NCI-H345 treated with DMSO at 0.1 percent for 48 hours (cell line): ENCODE measurements at regions not wholly inside any gene's neighbourhood (a gene's known extent, or its start where the extent isn't known, plus 50 kb on each side); places are given as distances from the start of the nearest gene placed in this dataset.

Source experiments
- DNase-seq: peaks from one replicate; lab custom pipeline; 2025; ENCODE audit not compliant: unreplicated experiment; lab: John Stamatoyannopoulos, UW

- no peak for DNase-seq
Measured at GRCh38 chr1:168391851-168392681, 111.4 kb downstream of the TBX19 start.

DNA sequence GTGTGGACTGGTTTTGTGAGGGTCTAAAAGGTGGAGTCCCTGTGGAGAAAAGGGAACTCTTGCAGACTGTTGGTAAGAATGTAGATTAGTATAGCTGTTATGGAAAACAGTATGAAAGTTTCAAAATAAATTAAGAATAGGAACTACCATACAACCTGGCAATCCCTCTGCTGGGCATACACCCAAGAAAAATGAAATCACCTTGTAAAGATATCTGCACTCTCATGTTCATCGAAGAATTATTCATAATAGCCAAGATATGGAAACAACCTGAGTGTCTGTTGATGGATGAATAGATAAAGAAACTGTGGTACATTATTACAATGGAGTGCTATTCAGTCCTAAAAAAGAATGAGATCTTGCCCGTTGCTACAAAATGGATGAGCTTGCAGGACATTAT lies 109.6 kb downstream of the TBX19 start:
- DNase-seq = no peak

- DNase-seq = no peak
Measured at GRCh38 chr1:168387781-168388760, 107.4 kb downstream of the TBX19 start.

- no peak for DNase-seq
Measured at GRCh38 chr1:168386949-168387586, 106.4 kb downstream of the TBX19 start.

GRCh38 chr1:168386492-168386891 lies 105.8 kb downstream of the TBX19 start:
- DNase-seq = no peak

DNA sequence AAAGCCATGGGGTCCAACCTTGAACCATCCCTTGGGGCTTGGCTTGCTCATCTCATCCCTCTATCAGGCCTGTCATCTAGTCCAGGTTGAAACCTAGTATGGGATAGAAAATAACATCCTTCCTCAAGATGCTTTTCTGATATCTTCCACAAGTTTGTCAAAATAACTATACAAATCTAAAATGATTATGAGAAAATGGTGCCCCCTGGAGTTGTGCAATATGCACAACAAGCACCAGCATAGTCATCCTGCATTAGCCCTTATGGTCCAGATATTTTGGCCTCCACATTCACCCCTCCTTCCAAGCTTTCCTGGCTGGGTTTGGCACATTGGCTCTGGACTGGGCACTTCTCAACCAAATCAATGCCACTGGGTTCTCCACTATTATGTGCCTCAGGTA lies 101.2 kb downstream of the TBX19 start:
- DNase-seq = no peak

DNA sequence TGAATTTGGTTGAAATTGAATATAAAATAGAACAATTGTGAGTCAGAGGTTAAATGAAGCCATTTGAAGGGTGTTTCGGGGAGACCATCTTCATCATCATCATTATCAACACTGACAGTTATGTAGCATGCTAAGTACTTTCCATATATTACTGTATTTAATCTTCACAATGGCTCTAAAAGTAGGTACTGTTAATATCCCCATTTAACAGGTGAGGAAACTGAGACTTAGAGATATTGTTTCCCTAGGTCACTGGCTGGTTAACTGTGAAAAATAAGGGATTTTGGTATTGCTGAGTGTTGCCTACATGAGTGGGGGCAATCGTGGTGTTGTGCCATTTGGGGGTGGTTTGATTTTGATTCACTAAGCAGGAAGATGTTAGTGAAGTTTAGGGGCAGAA lies 100.3 kb downstream of the TBX19 start:
- no peak for DNase-seq

GRCh38 chr1:168379104-168379860 lies 98.6 kb downstream of the TBX19 start:
- DNase-seq = no peak

DNA sequence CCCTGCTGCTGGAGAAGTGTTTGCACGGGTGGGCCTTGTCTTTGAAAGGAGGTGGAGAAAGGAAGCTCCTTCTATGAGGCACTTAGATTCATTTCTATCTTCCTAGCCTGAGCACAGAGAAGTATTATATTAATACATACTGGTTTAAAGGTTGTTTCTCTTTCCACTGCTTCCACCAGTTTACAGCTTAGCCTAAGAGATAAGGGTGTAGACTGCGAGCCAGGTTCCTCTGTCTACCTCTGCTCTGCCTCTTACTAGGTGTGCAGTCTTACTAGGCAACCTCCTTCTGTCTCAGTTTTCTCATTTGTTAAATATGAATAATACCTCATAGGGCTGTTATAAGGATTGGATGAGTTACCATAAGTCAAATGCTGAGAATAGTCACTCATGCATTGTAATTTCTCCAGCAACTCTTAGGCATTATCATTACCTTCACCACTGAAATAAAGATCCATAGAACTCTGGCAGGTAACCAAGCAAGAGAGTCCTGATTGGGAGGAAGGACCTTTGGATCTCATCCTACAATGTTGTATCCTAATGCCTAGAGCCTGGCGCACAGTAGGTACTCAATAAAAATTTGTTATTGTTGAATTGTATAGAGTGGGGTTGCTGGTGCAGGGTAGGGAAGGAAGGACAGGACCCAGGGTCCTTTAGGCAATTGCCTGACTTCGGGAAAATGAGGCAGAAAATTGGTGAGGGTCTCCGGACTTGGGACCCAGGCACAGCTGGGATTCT lies 95.1 kb downstream of the TBX19 start:
- no peak for DNase-seq

DNA sequence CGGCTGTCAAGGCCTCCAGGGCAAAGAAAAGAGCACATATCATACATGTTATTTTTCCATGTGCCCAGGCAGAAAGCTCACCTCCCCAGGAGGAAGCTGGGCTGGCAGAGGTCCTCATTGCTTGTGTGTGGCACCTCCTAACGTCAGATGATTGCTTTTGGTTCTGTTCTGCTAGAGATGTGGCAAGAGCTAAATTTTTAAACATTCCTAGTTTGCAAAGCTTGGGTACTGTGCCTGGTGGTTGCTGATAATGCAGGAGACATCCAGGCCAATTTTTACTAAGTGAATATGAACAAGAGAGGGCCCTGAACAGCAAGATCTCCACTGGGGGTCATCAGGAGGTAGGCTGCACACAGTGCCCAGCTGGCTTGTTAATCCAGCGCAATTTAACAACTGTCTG lies 93.9 kb downstream of the TBX19 start:
- DNase-seq = no peak

GRCh38 chr1:168373869-168374268 lies 93.2 kb downstream of the TBX19 start:
- no peak for DNase-seq

- DNase-seq = no peak
Measured at GRCh38 chr1:168372861-168373371, 92.2 kb downstream of the TBX19 start.

DNA sequence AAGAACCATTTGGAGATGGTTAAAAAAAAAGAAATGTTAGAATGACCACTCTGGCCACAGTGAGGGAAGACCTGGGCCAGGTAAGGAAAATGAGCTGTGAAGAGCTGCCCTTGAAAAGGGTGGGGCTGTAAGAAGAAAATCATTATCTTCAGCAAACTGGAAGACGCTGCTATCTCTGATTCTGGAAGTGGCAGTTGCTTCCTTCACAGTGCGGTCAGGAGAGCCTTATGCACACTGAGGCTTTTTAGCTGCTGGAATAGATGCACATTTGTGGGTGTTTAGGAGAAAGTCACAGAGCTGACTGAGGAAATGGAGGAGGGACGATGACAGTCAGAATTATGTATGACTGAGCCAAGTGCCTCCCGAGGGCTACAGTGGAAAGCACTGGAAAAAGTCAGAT lies 91.6 kb downstream of the TBX19 start:
- DNase-seq = no peak

DNA sequence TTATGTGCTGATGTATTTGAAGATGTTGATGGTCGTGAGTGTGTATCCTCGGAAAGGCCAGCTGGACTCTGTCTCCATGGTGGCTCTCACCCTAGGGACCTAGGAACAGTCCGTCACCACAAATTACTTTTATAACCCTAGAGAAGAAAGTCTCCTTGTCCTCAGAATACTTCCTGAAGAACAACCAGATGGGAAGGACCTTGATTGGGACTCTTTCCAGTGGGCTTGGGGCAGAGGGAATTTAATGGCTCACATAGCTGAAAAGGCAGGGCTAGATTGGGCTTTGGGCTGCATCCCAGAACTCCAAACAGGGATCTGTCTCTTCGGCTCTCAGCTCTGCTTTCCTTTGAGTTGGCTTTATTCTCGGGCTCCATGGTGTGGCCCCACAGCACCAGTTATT lies 90.8 kb downstream of the TBX19 start:
- DNase-seq = no peak

- DNase-seq = no peak
Measured at GRCh38 chr1:168370586-168370985, 89.9 kb downstream of the TBX19 start.

GRCh38 chr1:168369655-168370054 lies 89.0 kb downstream of the TBX19 start:
- no peak for DNase-seq

DNA sequence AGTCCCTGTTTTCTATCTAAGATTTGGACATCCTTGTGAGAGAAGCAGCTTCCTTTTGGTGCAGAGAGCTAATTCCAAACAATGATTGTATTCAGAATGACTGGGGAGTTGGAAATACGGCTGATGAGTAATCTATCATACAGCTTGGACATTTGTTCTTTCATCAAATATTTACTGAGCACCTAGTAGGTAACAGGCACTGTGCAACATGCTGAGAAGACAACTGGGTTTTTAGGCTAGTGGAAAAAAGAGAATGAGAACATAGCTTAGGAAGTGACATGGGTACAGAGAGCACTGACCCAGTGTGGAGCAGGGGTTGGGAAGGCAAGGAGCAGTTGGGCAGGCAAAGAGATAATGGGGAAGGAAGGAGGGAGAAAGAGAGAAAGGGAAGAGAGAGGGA lies 87.5 kb downstream of the TBX19 start:
- no peak for DNase-seq

DNA sequence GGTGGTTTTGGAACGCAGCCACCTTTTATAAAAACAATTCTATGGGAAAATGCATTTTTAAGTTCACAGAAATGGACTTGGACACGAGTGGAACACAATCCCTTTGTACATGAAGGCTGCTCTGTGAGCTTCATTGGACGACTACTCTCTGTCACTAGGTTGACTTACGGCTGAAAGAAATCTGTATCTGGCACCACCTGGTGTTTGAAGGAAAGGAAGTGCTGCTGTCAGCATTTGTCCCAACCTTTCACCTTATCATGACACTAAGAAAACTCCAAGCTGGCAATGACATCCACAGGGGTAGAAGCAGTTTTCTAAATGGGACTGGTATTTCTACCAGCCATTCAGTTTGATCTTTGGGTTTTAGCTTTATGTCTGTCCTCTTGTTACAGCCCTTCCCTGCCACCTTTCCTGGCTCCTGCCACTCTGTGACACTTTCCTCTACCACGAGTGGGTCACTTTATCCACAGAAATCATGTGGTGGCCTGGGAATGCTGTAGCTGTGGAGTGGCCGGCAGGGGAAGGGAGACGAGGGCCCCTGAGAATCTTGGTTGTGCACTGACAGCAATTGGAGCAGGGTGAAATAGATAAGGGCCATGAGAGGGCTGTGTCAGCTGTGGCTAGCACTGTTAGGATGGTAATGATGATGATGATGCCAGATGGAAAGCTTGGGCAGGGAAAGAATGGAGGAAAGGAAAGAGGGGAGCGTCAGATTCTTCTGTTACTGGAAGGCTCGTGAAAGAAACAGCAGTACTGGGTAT lies 85.2 kb downstream of the TBX19 start:
- DNase-seq = no peak
